Amniotic epithelial cell (primary cell): ENCODE measurements at regions not wholly inside any gene's neighbourhood (a gene's known extent, or its start where the extent isn't known, plus 50 kb on each side); places are given as distances from the start of the nearest gene placed in this dataset.

Experiments
- DNase-seq: peaks from one replicate; pipeline ENCODE4 v3.0.0-alpha.2; 2010; ENCODE audit warnings: low read depth

DNA sequence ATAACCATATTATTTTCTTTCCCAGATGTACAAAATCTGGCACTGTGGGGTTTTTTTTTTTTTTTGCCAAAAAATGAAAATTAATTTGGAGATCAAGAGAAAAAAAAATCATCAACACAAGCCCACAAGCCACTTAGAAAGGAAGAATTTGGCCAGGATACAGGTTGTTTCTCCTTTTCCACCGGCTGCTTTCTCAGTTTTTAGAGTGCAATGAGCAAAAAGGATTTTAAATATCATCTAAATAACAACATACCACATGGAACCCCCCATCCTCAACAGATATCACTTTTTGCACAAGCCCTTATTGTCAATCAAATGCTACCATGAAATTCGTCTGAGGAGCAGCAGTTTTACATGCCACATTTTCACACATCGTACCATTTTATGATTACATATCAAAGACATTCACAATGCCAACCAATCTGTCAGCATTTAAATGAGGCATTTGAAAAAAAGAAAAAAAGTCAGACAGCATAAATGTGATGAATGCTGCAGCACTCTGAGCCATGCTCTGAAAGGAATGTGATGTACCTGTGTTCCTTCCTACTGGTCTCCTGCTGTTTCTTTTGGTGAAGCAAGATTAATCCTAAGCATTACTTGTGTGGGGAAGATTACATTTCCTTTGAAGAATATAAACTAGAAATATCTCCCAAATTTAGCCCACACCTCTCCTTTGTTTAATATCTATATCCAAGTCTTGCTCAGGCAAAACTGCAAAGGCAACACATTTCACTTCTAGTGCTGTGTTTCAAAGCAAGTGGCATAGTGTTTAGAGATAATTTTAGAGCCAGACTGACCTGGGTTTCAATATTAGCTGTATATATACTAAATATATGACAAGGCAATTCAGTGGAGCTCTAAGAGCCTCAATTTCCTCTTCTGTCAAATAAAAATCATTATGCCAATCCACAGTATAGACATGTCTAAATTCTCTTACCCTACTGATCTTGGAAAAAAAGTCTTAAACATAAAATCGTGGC is 391.3 kb downstream of the CMPK2 start:
- DNase-seq, result no peak

DNA sequence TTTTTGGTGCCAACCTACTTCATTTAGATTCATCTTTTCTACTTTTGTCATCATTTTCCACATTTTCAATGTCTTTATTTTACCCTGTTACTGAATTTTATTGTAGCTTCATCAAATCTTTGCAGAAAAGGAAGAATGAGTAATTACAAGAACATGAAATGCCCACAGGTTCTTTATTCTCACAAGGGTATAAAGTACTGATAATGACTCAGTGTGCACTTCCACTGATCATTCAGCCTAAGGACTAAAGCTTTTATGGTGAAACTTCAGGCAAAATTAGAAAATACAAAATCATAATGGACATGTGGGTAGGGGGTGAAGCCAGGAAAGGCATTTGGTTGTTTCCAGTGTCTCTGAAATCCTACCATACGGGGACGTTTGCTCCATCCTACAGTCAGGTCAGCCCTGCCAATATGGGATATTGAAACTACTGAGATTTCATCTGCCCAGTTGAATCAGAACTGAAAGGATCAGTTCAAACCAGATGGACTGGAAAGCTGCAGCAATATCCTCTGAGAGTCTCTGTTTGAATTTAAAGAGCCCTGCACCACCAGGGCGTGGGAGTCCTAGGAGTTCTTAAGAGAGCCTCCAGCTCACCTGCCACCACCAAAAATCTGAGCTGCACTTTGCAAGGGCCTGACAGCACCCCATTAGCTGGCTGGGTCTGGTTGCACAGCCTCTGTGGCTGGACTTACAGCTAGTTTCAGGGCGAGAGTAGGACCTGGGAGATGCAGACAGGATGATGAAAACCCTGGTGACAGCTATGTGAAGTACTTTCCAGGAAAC is 390.4 kb downstream of the CMPK2 start:
- no peak for DNase-seq

DNA sequence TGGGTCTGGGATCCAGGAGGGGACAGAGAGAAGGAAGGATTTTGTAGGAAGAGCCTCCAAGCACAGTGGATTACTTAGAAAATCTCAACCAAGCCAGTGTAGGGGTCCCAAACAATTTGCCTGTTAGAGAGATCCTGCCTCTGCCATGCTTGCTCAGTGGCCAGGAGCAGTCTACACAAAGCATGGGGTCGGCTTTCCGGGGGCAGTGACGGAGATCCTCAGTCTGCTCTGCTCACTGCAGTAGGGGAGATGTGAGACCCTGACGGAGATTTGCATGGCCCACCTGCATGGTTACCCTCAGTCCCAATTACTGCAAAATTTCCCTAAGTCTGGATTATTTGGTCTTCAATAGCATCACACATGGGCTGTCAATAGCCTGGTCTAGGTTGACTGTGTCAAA is 385.2 kb downstream of the CMPK2 start:
- no peak for DNase-seq

DNA sequence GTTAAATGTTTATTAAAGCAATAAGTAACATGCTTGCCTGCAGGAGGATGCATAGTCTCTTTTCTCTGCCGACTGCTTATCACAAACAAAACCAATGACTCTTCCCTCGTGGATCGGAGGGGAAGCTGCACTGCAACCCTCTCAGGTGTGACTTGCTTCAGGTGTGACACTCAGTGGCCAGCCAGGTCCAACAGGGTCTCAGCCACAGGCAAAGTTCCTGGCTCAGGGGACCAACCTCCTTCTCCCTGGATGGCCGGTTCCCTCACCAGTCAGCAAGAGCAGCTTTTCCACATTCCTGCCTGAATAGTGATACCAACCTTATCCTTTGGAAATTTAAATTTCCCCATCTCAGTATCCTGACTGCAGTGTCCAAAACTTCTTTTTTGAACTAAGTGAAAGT is 383.5 kb downstream of the CMPK2 start:
- no peak for DNase-seq

DNA sequence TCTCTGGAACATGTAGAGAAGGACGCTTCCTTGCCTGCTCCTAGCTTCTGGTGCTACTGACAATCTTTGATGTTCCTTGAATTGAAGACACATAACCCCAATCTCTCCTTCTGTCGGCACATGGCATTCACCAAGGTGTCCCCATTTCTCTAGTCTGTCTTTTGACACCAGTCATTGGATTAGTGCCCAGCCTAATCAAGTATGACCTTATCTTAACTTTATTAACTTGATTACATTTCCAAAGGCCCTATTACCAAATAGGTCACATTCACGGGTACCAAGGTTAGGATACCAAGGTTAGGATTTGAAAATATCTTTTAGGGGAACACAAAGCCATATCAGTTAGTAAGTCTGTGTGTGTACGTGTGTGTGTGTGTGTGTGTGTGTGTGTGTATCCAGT is 377.9 kb downstream of the CMPK2 start:
- no peak for DNase-seq

DNA sequence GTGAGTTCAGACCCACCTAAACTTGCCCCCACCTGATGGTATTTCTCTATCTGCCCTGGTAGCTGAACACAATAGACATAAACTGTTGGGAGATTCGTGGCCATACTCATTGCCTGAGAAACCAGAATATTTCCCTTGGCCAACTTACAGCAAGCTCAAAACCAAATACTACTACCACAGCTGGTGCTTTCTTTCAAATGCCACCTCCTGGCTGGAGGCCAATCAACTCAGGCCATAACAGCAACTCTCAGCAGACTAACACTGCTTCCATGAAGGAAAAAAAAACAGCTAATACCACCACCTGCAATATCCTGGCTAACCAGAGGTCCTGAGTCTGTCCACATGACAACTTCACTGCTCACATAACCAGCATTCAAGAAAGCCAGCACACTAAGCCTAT is 373.1 kb downstream of the CMPK2 start:
- DNase-seq, result no peak

DNA sequence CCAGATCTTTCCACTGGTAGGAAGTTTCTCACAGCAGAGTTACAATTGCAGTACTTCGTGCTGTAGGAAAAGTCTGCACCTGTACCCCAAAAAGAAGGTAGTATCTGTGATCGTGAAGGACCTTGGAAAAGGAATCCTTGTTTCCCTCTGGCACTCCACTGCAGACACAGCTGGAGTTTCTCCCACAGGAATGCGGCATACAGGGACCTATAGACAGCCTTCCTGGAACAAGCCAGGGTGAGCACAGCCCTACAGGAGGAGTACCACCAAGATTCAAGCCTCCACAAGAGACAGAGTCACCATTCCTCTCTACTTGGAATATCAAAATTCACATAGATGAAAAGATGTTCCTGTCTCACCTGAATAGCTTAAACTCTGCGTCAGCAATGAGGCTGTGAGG is 372.4 kb downstream of the CMPK2 start:
- DNase-seq, result no peak

DNA sequence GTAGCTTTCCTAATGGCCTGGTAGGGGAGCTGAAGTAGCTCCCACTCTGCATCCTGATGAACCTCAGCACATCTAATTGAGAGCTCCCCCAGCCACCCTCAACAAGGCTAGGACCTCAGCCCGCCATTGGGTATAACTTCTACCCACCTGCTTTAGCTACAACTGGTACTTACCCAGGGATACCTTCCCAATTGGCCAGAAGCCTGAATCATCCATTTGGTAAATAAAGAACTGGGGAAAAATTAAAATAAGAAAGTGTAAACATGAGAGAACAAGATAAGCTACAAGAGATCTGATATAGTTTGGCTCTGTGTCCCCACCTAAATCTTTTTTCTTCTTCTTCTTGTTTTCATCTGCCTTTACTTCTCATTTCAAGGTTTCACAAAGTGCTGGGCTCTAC is 372.0 kb downstream of the CMPK2 start:
- DNase-seq, result no peak

DNA sequence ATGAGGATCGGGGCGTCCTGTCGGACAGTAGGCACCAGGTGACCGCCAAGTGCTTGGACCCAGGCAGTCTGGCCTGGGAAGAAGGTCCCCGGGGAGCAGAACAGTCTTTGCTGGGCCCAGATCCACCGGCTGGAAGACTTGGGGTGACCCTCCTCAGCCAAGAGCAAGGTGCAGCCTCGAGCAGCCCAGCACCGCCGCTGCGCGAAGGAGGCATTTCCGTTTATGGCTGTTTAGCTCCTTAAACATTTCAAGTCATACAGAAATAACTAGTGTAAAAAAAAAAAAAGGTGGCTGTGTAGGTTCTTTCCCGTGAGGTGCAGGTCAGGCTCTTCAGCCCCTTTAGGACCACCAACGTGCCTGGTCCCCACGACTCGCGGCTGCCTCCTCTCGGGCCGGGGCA is 370.2 kb downstream of the CMPK2 start:
- no peak for DNase-seq

DNA sequence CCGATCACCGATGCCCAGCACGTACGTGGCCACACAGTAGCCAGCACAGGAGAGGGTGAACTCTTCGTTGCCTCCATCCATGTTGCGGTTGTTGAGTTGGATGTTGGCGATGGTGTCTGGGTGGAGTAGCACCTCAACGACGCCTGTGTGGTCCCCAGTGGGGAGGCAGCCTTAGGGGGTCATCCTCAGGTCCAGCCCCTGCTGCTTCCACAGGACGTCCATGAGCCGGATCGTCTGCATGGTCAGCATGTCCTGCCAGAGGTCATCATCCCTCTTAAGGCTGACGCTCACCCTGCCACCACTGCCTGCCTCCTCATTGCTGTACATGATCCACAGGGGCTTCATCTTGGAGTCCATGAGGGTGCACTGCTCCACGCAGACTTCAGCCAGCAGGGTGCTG is 369.3 kb downstream of the CMPK2 start:
- no peak for DNase-seq

DNA sequence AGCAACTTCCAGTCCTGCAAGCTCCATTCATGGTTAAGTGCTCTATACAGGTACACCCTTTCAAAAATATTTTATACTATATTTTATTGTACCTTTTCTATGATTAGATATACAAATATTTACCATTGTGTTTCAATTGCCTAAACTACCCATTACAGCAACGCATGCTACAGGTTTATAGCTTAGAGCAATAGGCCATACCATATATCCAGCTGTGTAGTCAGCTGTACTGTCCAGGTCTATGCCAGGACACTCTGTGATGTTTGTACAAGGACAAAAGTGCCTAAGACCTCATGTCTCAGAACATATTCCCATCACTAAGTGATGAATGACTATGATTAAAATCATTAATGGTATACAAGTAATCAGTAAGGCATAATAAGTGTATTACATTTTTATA is 368.7 kb downstream of the CMPK2 start:
- DNase-seq, result no peak

DNA sequence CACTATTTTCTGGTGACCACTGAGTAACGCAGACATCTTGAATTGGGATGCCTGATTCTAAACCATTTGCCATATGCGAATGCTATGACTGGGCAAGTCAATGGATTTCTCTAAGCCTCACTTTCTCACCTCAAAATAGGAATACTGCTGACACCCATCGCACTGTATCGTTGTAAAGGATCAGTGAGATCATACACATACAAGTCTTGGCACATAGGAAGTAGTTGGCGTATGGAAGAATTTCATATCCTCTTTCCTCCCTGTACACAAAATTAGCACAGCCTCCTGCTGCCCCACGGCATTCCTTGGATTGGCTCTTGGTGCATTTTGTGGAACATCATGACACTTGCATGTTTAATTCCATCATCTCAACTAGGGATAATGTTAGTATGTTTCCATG is 366.9 kb downstream of the CMPK2 start:
- no peak for DNase-seq

DNA sequence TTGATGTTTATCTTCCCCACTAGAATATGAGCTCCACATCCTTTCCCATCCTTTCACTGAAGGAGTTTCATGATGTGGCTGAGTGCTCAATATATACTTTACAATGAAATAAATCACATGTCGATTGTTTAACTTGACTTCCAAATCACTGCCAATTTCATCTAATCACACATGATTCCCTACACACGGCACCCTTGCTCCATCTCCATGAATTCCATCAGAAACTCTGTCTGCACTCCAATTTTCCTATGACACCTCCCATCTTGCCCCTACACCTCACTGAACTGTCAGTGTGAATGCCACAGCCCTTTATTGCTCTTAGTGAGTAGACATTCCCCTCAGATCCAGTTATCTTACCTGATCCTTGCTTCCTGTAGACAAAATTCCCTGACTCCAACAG is 366.0 kb downstream of the CMPK2 start:
- no peak for DNase-seq

DNA sequence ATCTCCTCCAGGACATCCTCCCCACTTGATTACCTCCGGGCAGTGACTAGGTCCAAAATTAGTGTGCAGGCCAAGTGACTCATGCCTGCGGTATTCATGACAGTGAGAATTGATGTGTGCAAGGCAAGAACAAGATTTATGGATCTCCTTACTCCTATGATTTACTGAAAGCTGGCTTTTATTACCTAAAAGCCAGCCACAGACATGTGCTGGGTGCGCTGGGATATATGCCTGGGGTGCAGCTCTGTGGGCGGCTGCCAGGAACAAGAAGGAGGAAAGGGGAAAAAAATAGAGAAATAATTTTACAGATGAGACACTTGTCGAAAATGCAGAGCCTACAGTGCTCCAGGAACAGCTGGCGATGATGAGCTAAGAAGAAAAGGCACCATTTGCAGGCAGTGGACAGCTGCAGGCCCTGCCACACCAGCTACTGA is 359.3 kb downstream of the CMPK2 start:
- DNase-seq, result peak; percentile 62

DNA sequence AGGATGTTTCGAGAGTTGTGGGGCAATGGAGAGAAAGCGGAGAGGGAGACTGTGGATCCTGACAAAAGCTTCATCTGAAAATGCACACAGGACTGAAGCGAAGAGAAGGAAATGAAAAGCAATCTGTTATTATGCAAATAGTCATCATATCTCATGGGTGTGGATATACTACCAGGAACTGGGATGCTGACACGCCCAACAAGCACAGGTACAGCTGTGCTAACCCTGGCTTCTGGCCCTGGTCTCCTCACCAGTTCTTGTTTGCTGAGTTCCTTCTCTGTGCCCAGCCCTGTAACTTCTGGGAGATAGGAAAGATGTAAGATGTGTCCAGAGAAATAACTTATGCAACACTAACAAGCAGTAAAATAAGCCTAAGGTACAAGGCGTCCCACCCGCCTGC is 358.8 kb downstream of the CMPK2 start:
- no peak for DNase-seq

DNA sequence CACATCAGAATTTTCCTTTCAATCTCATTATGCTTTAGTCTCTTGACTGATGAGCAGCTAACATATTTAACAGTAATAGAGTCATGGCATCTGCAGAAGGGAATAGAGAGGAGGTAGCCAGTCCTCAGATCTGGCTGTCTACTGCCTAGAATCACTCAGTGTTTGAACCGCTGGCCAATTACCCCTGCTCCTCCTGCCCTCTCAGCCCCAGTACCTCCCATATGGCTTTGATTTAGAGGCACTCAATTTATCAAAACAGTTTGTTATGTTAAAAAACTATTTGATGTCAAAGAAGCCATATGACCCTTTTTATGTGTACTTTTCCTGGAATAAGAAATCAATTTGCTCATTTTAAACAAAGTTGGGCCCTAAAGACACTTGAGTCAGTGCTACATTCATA is 355.2 kb downstream of the CMPK2 start:
- no peak for DNase-seq

DNA sequence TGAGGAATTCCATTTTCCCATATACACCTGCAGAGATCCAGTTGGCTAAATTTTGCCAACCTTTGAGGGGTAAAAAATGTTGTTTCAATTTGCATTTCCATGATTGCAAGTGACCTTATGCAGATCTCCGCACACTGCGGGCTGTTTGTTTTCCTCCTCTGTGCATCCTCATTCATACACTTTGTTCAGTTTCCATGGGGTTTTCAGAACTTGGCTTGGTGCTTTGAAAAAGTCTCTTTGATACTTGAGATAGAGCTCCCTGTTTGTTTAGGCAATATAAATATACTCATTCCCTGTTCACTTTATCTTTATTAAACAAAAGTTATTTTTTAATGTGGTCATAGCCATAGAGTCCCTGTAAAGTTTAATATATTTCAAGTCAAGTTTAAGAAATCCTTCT is 353.1 kb downstream of the CMPK2 start:
- no peak for DNase-seq

DNA sequence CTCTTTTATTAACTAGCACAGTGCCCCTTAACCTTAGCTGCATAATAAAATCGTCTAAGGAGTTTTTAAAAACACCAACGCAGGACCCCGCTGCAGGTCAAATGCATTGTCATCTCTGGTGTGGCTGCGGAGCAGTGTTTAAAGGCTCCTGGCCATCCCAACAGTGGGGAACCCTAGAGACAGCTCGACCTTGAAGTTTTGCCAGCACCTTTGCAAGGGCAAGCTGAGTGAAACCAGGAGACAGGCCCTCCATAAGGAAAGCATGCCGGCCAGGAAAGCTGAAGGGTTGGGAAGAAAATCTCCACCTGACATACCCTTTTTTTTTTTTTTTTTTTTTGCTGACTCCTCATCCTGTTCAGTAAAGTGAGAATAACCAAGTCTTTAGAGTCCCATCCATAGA is 349.0 kb downstream of the CMPK2 start:
- no peak for DNase-seq

DNA sequence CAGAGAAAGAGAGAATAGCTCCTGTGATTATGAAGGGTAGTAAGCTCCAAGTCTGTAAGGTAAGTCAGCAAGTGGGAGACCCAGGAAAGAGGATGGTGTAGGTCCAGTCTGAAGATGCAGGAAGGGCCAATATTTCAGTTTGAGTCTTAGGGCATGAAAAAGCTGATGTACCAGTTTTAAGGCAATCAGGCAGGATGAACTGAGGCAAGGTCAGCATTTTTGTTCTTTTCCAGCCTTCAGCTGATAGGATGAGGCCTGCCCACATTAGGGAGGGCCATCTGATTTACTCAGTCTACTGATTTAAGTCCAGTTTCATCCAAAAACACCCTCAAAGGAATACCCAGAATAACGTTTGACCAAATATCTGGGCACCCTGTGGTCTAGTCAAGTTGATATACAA is 347.3 kb downstream of the CMPK2 start:
- DNase-seq, result no peak

DNA sequence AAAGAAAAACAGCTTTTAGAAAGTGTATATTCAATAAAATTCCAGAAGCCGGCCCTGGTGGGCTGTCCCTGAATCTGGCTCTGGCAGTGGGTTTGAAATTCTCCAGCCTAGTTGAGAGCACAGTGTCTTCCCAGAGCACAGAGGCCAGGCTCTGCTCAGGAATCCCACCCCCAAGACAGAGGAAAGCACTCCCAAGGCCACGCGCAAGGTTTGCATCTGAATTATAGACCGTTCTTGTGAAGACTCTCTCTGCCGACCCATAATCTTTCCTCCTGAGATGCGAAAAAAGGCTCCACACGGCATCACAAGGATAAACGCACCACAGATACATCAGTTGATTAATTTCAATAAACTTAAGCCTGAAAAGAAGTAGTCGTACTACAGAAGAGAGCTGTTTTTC is 342.2 kb downstream of the CMPK2 start:
- no peak for DNase-seq

DNA sequence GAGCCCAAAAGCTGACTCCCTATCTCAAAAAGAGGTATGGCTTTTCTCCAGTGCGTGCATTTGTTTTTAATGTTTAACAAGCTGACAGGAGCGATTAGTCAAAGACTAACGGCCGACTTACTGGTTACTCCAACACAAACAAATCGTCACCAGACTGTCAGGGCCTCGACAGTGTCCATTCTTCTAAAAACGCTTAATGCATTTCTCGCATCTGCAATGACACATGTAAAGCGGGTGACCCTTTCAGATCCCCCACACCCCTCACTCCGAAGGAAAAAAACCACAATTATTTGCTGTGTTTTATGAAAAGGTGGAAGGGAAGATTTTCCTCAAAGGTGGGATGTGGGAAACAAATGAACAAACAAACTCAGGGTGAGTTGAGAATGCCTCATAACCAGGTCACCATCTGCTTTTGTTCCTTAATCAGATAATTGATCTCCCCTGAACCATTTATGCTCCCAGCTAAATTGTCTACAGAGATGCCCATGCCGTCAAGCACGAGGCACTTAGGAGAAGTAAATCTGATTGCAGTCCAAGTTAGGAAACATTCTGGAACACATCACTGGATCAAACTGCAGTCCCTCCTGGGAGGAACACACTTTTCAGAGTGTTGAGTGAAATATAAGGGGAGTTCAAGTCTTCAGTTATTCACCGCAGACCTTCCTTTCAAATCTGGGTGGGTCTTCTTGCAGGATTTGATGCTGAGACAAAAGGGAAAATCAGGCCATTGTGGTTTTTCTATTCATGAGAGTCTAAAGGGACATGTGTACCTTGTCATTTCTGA is 340.8 kb downstream of the CMPK2 start:
- no peak for DNase-seq

DNA sequence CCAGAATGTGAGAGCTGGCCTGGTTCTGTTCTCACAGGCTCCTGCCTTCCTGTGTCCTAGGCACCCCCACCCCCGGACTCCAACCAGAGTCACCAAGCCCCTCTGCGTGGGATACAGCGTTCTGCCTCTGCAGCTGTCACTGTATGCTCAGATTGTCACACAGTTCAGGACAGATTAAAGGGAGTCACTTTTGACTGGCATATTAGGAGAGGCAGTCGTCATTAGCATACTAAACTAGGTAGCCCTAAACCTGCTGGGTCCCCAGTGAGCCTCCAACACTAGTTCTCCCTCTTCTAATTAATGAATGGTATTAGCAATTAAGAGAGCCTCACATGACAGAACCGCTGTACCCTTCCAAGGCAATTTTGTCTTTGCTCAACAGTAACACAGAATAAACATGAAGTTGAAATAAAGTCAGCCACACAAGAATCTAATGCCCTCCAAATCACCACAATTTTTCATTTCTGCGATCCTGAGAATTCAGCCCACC is 340.2 kb downstream of the CMPK2 start:
- DNase-seq, result no peak
